ENCODE measurements at regions not wholly inside any gene's neighbourhood (a gene's known extent, or its start where the extent isn't known, plus 50 kb on each side); places are given as distances from the start of the nearest gene placed in this dataset.
A peak's percentile ranks its signal among the peaks of the same experiment; 100 is the strongest.
"Not testable (repeated sequence)": the region's sequence is repeated elsewhere in the genome, so short reads cannot be mapped to it uniquely, and the experiment has no call there.

DNA sequence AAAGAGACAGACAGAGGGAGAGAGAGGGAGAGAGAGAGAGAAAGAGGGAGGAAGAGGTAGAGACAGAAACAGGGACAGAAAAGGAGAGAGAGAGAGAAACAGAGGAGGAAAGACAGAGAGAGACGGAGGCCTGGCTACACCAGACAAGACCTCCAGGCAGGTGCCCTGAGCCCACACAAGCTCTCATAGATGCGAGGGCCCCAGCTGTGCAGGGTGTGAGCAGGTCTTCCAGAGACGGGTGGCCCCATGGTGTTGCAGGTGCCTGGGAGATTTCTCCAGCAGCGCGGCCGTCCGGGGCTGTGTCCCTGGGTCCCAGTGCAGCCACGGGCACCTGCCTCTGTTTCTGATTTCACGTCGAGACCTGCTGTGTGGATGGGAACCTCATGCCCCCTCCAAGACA lies 253.0 kb downstream of the SHOX start:
- CTCF ChIA-PET: no interaction called here
- POLR2A ChIA-PET: no interaction called here
- no peak for DNase-seq (ENCODE audit: extremely low spot score)
- TF ChIP-seq ARNT (IDR thresholded peaks at IDR 0.05) (no peak), ZNF384 (IDR thresholded peaks at IDR 0.05) (no peak), FOXM1 (IDR thresholded peaks at IDR 0.05; ENCODE audit: borderline replicate concordance) (no peak), LEF1 (IDR thresholded peaks at IDR 0.05; ENCODE audit: borderline replicate concordance) (no peak), BHLHE40 (IDR thresholded peaks at IDR 0.05; ENCODE audit: borderline replicate concordance) (no peak)
- TF ChIP-seq, protein P1, sequence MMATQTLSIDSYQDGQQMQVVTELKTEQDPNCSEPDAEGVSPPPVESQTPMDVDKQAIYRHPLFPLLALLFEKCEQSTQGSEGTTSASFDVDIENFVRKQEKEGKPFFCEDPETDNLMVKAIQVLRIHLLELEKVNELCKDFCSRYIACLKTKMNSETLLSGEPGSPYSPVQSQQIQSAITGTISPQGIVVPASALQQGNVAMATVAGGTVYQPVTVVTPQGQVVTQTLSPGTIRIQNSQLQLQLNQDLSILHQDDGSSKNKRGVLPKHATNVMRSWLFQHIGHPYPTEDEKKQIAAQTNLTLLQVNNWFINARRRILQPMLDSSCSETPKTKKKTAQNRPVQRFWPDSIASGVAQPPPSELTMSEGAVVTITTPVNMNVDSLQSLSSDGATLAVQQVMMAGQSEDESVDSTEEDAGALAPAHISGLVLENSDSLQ (IDR thresholded peaks at IDR 0.05): no peak

DNA sequence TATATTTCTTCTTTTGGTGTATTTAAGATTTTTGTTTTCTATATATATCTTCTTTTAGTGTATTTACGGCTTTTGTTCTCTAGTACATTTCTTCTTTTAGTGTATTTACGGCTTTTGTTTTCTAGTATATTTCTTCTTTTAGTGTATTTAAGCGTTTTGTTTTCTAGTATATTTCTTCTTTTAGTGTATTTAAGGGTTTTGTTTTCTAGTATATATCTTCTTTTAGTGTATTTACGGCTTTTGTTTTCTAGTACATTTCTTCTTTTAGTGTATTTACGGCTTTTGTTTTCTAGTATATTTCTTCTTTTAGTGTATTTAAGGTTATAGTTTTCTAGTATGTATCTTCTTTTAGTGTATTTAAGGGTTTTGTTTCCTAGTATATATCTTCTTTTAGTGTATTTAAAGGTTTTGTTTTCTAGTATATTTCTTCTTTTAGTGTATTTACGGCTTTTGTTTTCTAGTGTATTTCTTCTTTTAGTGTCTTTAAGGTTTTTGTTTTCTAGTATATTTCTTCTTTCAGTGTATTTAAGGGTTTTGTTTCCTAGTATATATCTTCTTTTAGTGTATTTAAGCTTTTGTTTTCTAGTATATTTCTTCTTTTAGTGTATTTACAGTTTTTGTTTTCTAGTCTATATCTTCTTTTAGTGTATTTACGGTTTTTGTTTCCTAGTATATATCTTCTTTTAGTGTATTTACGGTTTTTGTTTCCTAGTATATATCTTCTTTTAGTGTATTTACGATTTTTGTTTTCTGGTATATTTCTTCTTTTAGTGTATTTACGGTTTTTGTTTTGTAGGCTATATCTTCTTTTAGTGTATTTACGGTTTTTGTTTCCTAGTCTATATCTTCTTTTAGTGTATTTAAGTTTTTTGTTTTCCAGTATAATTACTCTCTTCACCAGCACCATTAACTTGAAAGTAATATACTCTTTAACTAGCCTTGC lies 249.4 kb downstream of the SHOX start:
- POLR2A ChIA-PET; DNase-seq (ENCODE audit: extremely low spot score); CTCF ChIA-PET: not testable (repeated sequence)
- peak; percentile 86 for TF ChIP-seq TARDBP (IDR thresholded peaks at IDR 0.05)

DNA sequence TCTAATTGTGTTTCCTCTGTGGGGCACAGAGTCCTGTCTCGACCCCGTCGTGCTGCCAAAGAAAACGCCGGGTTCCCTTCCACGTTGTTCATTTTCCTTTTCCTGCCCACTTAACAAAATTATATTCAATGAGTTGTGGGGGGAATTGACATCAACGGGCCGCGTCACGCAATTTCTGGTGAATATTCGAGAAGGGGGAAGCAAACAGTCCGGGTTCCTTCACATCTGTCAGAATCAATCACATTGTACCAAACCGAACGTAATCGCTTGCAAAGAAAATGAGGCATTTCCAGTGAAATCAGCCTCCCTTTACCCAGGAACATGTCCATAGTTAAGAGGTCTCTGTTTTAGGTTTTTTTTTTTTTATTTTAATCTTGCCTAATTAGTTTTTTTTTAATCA lies 243.5 kb downstream of the SHOX start:
- POLR2A ChIA-PET: no interaction called here
- DNase-seq (ENCODE audit: extremely low spot score): no peak
- CTCF ChIA-PET: no interaction called here
- no peak for TF ChIP-seq NFRKB (IDR thresholded peaks at IDR 0.05)
- TF ChIP-seq BHLHE40 (IDR thresholded peaks at IDR 0.05; ENCODE audit: borderline replicate concordance): no peak
- TF ChIP-seq SUZ12 (IDR thresholded peaks at IDR 0.05): no peak
- TF ChIP-seq CTBP1 (IDR thresholded peaks at IDR 0.05; ENCODE audit: borderline replicate concordance): no peak

DNA sequence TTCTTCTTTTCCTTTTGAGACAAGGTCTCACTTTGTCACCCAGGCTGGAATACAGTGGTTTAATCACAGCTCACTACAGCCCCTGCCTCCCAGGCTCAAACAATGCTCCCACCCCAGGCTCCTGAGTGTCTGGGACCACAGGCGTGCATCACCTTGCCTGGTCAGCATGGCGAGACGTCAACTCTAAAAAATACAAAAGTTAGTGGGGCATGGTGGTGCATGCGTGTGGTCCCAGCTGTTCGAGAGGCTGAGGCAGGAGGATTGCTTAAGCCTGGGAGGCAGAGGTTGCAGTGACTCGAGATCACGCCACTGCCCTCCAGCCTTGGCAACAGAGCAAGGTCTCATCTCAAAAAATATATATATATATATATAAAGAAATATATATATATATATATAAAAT lies 242.4 kb downstream of the SHOX start:
- POLR2A ChIA-PET: no interaction called here

DNA sequence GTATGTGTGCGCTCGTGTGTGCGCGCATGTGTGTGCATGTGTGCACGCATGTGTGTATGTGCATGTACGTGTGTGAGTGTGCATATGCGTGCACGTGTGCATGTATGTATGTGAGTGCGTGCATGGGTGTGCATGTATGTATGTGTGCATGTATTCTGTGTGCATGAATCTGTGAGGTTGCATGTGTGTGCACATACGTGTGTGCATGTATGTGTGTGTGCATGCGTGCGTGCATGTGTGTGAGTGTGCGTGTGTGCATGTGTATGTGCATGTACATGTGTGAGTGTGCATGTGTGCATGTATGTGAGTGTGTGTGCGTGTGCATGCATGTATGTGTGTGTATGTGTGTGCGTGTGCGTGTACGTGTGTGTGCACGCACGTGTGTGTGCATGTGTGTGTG lies 241.5 kb downstream of the SHOX start:
- ChIA-PET POLR2A (no interaction called here), CTCF (no interaction called here)
- TF ChIP-seq NFRKB (IDR thresholded peaks at IDR 0.05): no peak
- TF ChIP-seq CTBP1 (IDR thresholded peaks at IDR 0.05; ENCODE audit: borderline replicate concordance): no peak
- TF ChIP-seq BHLHE40 (IDR thresholded peaks at IDR 0.05; ENCODE audit: borderline replicate concordance): no peak
- TF ChIP-seq ELF4 (IDR thresholded peaks at IDR 0.05): no peak
- TF ChIP-seq FOXK2 (IDR thresholded peaks at IDR 0.05): no peak
- TF ChIP-seq ZNF384 (IDR thresholded peaks at IDR 0.05): no peak
- no peak for TF ChIP-seq ARNT (IDR thresholded peaks at IDR 0.05)
- no peak for TF ChIP-seq TARDBP (IDR thresholded peaks at IDR 0.05)
- TF ChIP-seq L3MBTL2 (conservative IDR thresholded peaks at IDR 0.05): no peak
- no peak for TF ChIP-seq SP1 (IDR thresholded peaks at IDR 0.05)
- TF ChIP-seq HDGF (IDR thresholded peaks at IDR 0.05; ENCODE audit: borderline replicate concordance): no peak
- no peak for DNase-seq (ENCODE audit: extremely low spot score)

More for the DNA sequence above, 242.4 kb downstream of the SHOX start:
- CTCF ChIA-PET: no interaction called here
- no peak for TF ChIP-seq CTBP1 (IDR thresholded peaks at IDR 0.05; ENCODE audit: borderline replicate concordance)
- TF ChIP-seq TARDBP (IDR thresholded peaks at IDR 0.05): no peak
- TF ChIP-seq ELF4 (IDR thresholded peaks at IDR 0.05): no peak
- TF ChIP-seq HDGF (IDR thresholded peaks at IDR 0.05; ENCODE audit: borderline replicate concordance): no peak
- no peak for TF ChIP-seq ARNT (IDR thresholded peaks at IDR 0.05)
- TF ChIP-seq LEF1 (IDR thresholded peaks at IDR 0.05; ENCODE audit: borderline replicate concordance): no peak
- TF ChIP-seq, protein P1 (IDR thresholded peaks at IDR 0.05): no peak
- TF ChIP-seq ZNF384 (IDR thresholded peaks at IDR 0.05): no peak
- no peak for TF ChIP-seq NFRKB (IDR thresholded peaks at IDR 0.05)
- no peak for TF ChIP-seq FOXK2 (IDR thresholded peaks at IDR 0.05)
- TF ChIP-seq FOXA1 (IDR thresholded peaks at IDR 0.05): no peak
- no peak for TF ChIP-seq FOXM1 (IDR thresholded peaks at IDR 0.05; ENCODE audit: borderline replicate concordance)
- TF ChIP-seq L3MBTL2 (conservative IDR thresholded peaks at IDR 0.05): no peak
- no peak for TF ChIP-seq SP1 (IDR thresholded peaks at IDR 0.05)
- TF ChIP-seq BHLHE40 (IDR thresholded peaks at IDR 0.05; ENCODE audit: borderline replicate concordance): no peak
- DNase-seq (ENCODE audit: extremely low spot score): no peak

DNA sequence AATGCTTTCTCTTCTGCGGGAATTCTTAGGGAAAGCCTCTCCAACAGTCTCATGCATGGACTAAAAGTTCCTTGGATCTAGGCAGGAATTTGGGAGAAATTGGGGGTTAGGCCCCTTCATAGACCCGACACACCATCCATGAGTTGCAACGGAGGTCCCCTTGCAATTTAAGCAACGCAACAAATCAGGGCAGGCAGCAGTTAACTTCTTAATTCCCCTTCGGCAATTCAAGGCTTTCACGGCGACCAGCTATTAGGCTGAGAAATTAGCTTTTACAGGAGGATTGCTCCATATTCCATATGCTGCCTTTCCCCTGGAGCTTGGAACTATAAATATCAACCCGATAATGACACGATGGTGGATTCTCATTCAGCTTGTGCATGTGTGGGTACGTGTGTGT lies 241.0 kb downstream of the SHOX start:
- TF ChIP-seq FOXA1 (IDR thresholded peaks at IDR 0.05): no peak
- TF ChIP-seq CTBP1 (IDR thresholded peaks at IDR 0.05; ENCODE audit: borderline replicate concordance): no peak
- no peak for TF ChIP-seq FOXK2 (IDR thresholded peaks at IDR 0.05)
- TF ChIP-seq SUZ12 (IDR thresholded peaks at IDR 0.05): no peak
- TF ChIP-seq NFRKB (IDR thresholded peaks at IDR 0.05): no peak
- TF ChIP-seq SP1 (IDR thresholded peaks at IDR 0.05): no peak
- TF ChIP-seq TARDBP (IDR thresholded peaks at IDR 0.05): no peak
- no peak for TF ChIP-seq ARNT (IDR thresholded peaks at IDR 0.05)
- TF ChIP-seq L3MBTL2 (conservative IDR thresholded peaks at IDR 0.05): no peak
- TF ChIP-seq FOXM1 (IDR thresholded peaks at IDR 0.05; ENCODE audit: borderline replicate concordance): no peak
- no peak for TF ChIP-seq BHLHE40 (IDR thresholded peaks at IDR 0.05; ENCODE audit: borderline replicate concordance)
- ChIA-PET CTCF (no interaction called here), POLR2A (no interaction called here)
- no peak for DNase-seq (ENCODE audit: extremely low spot score)

DNA sequence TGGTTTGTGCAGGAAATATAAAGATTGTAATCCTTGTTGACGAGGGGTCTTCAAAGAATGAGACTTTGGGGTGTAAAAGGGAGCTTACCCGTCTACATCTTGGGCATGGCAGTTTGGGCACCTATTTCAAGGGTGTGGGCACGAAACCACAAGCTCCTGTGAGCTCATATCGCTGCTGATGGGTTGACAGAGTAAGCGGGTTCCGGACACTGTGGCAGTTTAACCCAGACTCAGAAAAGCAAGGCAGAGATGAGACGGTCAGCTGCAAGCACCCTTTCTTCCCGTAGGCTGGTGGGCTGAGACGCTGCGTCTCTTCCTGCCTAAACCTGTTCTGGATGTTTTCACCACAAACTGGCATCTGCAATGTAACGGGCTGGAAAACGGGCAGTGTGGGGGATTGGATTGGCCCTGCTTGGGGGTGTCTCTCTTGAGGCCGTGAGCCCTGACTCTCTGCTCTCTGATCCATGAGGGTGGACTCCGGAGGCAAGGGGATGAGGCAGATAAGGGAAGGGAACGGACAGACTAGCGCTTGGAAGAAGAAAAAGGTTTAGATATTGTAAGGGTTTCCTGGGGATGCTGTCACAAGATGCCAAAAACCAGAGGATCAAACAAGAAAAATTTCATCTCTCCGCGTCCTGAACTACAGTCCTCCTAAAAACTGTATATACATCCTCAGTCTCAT lies 237.5 kb downstream of the SHOX start:
- ChIA-PET CTCF (no interaction called here), POLR2A (no interaction called here)
- no peak for DNase-seq (ENCODE audit: extremely low spot score)
- TF ChIP-seq ARNT (IDR thresholded peaks at IDR 0.05): no peak
